T-helper 1 cell (primary cell): ENCODE measurements at regions not wholly inside any gene's neighbourhood (a gene's known extent, or its start where the extent isn't known, plus 50 kb on each side); places are given as distances from the start of the nearest gene placed in this dataset.
"Not testable (repeated sequence)": the region's sequence is repeated elsewhere in the genome, so short reads cannot be mapped to it uniquely, and the experiment has no call there.

Experiments used
- DNase-seq, 5 donors: peaks; one replicate each; pipeline ENCODE4 v3.0.0-alpha.2; 2012 to 2020

DNA sequence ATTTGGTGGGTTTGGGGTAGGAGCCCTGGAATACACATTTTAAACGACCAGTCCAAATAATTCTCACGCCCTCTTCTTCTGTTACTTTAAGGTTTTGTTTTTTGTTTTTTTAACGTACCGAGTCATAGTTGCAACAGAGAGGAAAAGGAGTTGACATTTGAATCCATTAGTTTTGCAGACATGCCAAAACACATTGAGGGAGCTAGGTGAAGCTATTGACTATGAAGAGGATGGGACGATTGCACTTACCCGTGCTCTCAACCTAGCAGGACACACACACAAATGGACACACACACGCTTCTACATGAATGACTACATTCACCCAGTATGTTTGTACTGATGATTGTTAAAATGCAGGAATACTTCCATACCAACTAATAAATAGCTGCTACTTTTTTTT, 54.3 kb upstream of the CIT start:
- no peak for DNase-seq

DNA sequence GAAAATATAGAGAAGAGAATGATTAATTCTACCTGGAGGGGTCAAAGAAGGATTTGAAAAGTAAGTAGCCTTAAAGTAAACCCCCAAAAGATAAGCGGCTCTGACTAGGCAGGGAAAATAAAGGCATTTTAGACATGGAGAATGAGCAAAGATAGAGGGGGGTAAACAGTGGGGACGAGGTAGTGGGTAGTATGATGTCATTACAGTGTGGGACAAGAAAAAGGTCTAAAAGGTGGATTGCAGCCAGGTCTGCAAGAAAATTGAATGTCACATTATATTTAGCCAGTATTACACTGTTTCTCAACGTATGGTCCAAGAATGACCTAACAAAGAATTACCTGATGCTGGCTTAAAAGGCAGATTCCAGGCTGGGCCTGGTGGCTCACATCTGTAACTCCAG, 55.8 kb upstream of the CIT start:
- DNase-seq: no peak

DNA sequence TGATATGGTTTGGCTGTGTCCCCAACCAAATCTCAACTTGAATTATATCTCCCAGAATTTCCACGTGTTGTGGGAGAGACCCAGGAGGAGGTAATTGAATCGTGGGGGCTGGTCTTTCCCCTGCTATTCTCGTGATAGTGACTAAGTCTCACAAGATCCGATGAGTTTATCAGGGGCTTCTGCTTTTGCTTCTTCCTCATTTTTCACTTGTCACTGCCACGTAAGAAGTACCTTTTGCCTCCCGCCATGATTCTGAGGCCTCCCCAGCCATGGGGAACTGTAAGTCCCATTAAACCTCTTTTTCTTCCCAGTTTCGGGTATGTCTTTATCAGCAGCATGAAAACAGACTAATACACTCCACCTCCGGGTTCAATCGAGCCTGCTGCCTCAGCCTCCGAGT, 54.3 kb upstream of the BICDL1 start:
- not testable (repeated sequence) for DNase-seq

- no peak for DNase-seq
Measured at GRCh38 chr12:119936705-119937311, 52.2 kb upstream of the BICDL1 start.

- DNase-seq: peak; percentile 25 to 64 (median 45)
Measured at GRCh38 chr12:119938049-119938667, 50.9 kb upstream of the BICDL1 start.
